PFSK-1 (cell line): ENCODE measurements at regions not wholly inside any gene's neighbourhood (a gene's known extent, or its start where the extent isn't known, plus 50 kb on each side); places are given as distances from the start of the nearest gene placed in this dataset.

Source experiments
- POLR2AphosphoS5 ChIP-seq: IDR thresholded peaks from 2 replicates; pipeline ENCODE4 v1.6.1; 2012; ENCODE audit warnings: low read depth, mild to moderate bottlenecking, control low read depth, low read length, moderate library complexity
- SIN3A ChIP-seq: IDR thresholded peaks from 2 replicates; pipeline ENCODE4 v1.6.1; 2012; ENCODE audit warnings: mild to moderate bottlenecking, low read length, moderate library complexity, borderline replicate concordance; ENCODE audit not compliant: insufficient read depth
- TAF1 ChIP-seq: IDR thresholded peaks from 2 replicates; pipeline ENCODE4 v1.6.1; 2012; ENCODE audit warnings: low read length, control low read depth, borderline replicate concordance; ENCODE audit not compliant: insufficient read depth

GRCh38 chr2:163897799-163898198, 162.0 kb upstream of the FIGN start:
- TF ChIP-seq POLR2AphosphoS5 (no peak), TAF1 (no peak), SIN3A (no peak)
